HEK293 (cell line): ENCODE measurements at regions not wholly inside any gene's neighbourhood (a gene's known extent, or its start where the extent isn't known, plus 50 kb on each side); places are given as distances from the start of the nearest gene placed in this dataset.
"Not testable (repeated sequence)": the region's sequence is repeated elsewhere in the genome, so short reads cannot be mapped to it uniquely, and the experiment has no call there.

ENCODE experiments used
- CTCF ChIA-PET: fragments of 350-600 bp; formaldehyde crosslinking; extraction: SDS; loops from one replicate; lab custom pipeline; 2021; ENCODE audit warnings: antibody characterized with exemption; lab: Yijun Ruan, JAX
- POLR2A ChIA-PET: fragments of 300-600 bp; formaldehyde crosslinking; extraction: SDS; loops from one replicate; lab custom pipeline; 2020; ENCODE audit warnings: antibody characterized with exemption, inconsistent platforms; lab: Yijun Ruan, JAX
- H3K27ac ChIP-seq: fragments of 200-500 bp; sonication (Bioruptor generic); 2 replicates; pipeline ENCODE4 v1.5.1; 2014; ENCODE audit warnings: low read depth, low read length, control low read depth, inconsistent platforms; ENCODE audit errors: extremely low read depth
- H3K36me3 ChIP-seq, 2 experiments: fragments of 200-500 bp in 1 of 2; sonication (Bioruptor generic) in 1 of 2; 1 replicate in 1 of 2; 2 replicates in 1 of 2; pipeline ENCODE4 v1.5.1; 2014 to 2017; ENCODE audit warnings: inconsistent platforms in 2 of 2, low read length in 2 of 2; ENCODE audit not compliant: control insufficient read depth in 2 of 2, insufficient read depth in 1 of 2
- H3K4me1 ChIP-seq: fragments of 200-500 bp; sonication (Bioruptor generic); 2 replicates; pipeline ENCODE4 v1.5.1; 2014; ENCODE audit warnings: mild to moderate bottlenecking, low read length, inconsistent platforms; ENCODE audit not compliant: control insufficient read depth, insufficient read depth
- H3K4me3 ChIP-seq: 2 replicates; pipeline ENCODE4 v1.5.1; 2011; ENCODE audit warnings: low read depth, mild to moderate bottlenecking, control low read depth, low read length, moderate library complexity
- H3K9me3 ChIP-seq: fragments of 200-500 bp; sonication (Bioruptor generic); 2 replicates; pipeline ENCODE4 v1.5.1; 2014; ENCODE audit warnings: low read depth, low read length, inconsistent platforms; ENCODE audit not compliant: control insufficient read depth, insufficient read depth
- EGR2 ChIP-seq: fragments of 450-650 bp; formaldehyde crosslinking; IDR thresholded peaks from 2 replicates; pipeline ENCODE4 v1.5.1; 2016; ENCODE audit warnings: low read depth, missing biosample characterization, missing genetic modification characterization
- MYNN ChIP-seq: fragments of 450-650 bp; formaldehyde crosslinking; IDR thresholded peaks from 2 replicates; pipeline ENCODE4 v1.5.1; 2016; ENCODE audit warnings: missing biosample characterization, missing genetic modification characterization, borderline replicate concordance
- PRDM1 ChIP-seq: fragments of 450-650 bp; formaldehyde crosslinking; IDR thresholded peaks from 2 replicates; pipeline ENCODE4; 2016; ENCODE audit warnings: missing biosample characterization, missing genetic modification characterization
- RBAK ChIP-seq: fragments of 450-650 bp; formaldehyde crosslinking; IDR thresholded peaks from 2 replicates; pipeline ENCODE4 v1.5.1; 2016; ENCODE audit warnings: missing biosample characterization, missing genetic modification characterization
- SETDB1 ChIP-seq: IDR thresholded peaks from one replicate; pipeline ENCODE4 v1.6.1; 2017; ENCODE audit warnings: mild to moderate bottlenecking, low read length, moderate library complexity, mixed read lengths; ENCODE audit not compliant: insufficient read length
- SP2 ChIP-seq: fragments of 450-650 bp; formaldehyde crosslinking; IDR thresholded peaks from 2 replicates; pipeline ENCODE4 v1.5.1; 2016; ENCODE audit warnings: missing biosample characterization, missing genetic modification characterization
- SP7 ChIP-seq: fragments of 450-650 bp; formaldehyde crosslinking; IDR thresholded peaks from 2 replicates; pipeline ENCODE4 v1.5.1; 2016; ENCODE audit warnings: missing biosample characterization, missing genetic modification characterization
- TRIM28 ChIP-seq: IDR thresholded peaks from 2 replicates; pipeline ENCODE4 v1.6.1; 2011; ENCODE audit warnings: low read length, control low read depth, borderline replicate concordance
- ZBTB17 ChIP-seq: fragments of 450-650 bp; formaldehyde crosslinking; IDR thresholded peaks from 2 replicates; pipeline ENCODE4 v1.5.1; 2016; ENCODE audit warnings: missing biosample characterization, missing genetic modification characterization
- ZIC2 ChIP-seq: fragments of 450-650 bp; formaldehyde crosslinking; IDR thresholded peaks from 2 replicates; pipeline ENCODE4 v1.5.1; 2016; ENCODE audit warnings: missing biosample characterization, missing genetic modification characterization
- ZNF132 ChIP-seq: fragments of 450-650 bp; formaldehyde crosslinking; IDR thresholded peaks from 2 replicates; pipeline ENCODE4 v1.5.1; 2017; ENCODE audit warnings: missing biosample characterization, missing genetic modification characterization, borderline replicate concordance
- ZNF138 ChIP-seq: fragments of 450-650 bp; formaldehyde crosslinking; IDR thresholded peaks from 2 replicates; pipeline ENCODE4 v1.5.1; 2016; ENCODE audit warnings: missing biosample characterization, missing genetic modification characterization, borderline replicate concordance
- ZNF18 ChIP-seq: fragments of 450-650 bp; formaldehyde crosslinking; IDR thresholded peaks from 2 replicates; pipeline ENCODE4 v1.5.1; 2016; ENCODE audit warnings: missing biosample characterization, missing genetic modification characterization
- ZNF19 ChIP-seq: fragments of 450-650 bp; formaldehyde crosslinking; IDR thresholded peaks from 2 replicates; pipeline ENCODE4; 2016; ENCODE audit warnings: missing biosample characterization, missing genetic modification characterization, low read depth
- ZNF221 ChIP-seq: fragments of 450-650 bp; formaldehyde crosslinking; IDR thresholded peaks from 2 replicates; pipeline ENCODE4 v1.5.1; 2017; ENCODE audit warnings: missing biosample characterization, missing genetic modification characterization, borderline replicate concordance
- ZNF24 ChIP-seq: fragments of 450-650 bp; formaldehyde crosslinking; IDR thresholded peaks from 2 replicates; pipeline ENCODE4 v1.5.1; 2016; ENCODE audit warnings: missing biosample characterization, missing genetic modification characterization
- ZNF354C ChIP-seq: fragments of 450-650 bp; formaldehyde crosslinking; IDR thresholded peaks from 2 replicates; pipeline ENCODE4 v1.5.1; 2016; ENCODE audit warnings: missing biosample characterization, missing genetic modification characterization, low read depth, borderline replicate concordance
- ZNF423 ChIP-seq: fragments of 450-650 bp; formaldehyde crosslinking; IDR thresholded peaks from 2 replicates; pipeline ENCODE4 v1.5.1; 2016; ENCODE audit warnings: missing biosample characterization, missing genetic modification characterization
- ZNF488 ChIP-seq: fragments of 450-650 bp; formaldehyde crosslinking; IDR thresholded peaks from 2 replicates; pipeline ENCODE4 v1.5.1; 2016; ENCODE audit warnings: missing biosample characterization, missing genetic modification characterization
- ZNF510 ChIP-seq: fragments of 450-650 bp; formaldehyde crosslinking; IDR thresholded peaks from 2 replicates; pipeline ENCODE4 v1.5.1; 2018; ENCODE audit warnings: mild to moderate bottlenecking, missing genetic modification characterization, missing biosample characterization; ENCODE audit not compliant: insufficient replicate concordance
- ZNF544 ChIP-seq: fragments of 450-650 bp; formaldehyde crosslinking; IDR thresholded peaks from 2 replicates; pipeline ENCODE4 v1.5.0; 2017; ENCODE audit warnings: missing biosample characterization, missing genetic modification characterization
- ZNF580 ChIP-seq: fragments of 450-650 bp; formaldehyde crosslinking; IDR thresholded peaks from 2 replicates; pipeline ENCODE4 v1.5.1; 2016; ENCODE audit warnings: missing biosample characterization, missing genetic modification characterization
- ZNF626 ChIP-seq: fragments of 450-650 bp; sonication (Bioruptor Pico); formaldehyde crosslinking; IDR thresholded peaks from 2 replicates; pipeline ENCODE4 v1.5.1; 2018; ENCODE audit warnings: missing biosample characterization, missing genetic modification characterization, inconsistent platforms
- ZNF639 ChIP-seq: fragments of 450-650 bp; formaldehyde crosslinking; IDR thresholded peaks from 2 replicates; pipeline ENCODE4 v1.5.1; 2016; ENCODE audit warnings: missing biosample characterization, missing genetic modification characterization
- ZNF707 ChIP-seq: fragments of 450-650 bp; formaldehyde crosslinking; IDR thresholded peaks from 2 replicates; pipeline ENCODE4 v1.5.1; 2016; ENCODE audit warnings: missing biosample characterization, missing genetic modification characterization
- ZNF792 ChIP-seq: fragments of 450-650 bp; formaldehyde crosslinking; IDR thresholded peaks from 2 replicates; pipeline ENCODE4 v1.5.1; 2016; ENCODE audit warnings: missing biosample characterization, missing genetic modification characterization

- POLR2A ChIA-PET = interaction anchor here (1.1 kb wide), 1 partner anchor 163 kb away, joined by 3 read pairs; the partner anchor contains the start of gene CCN2
- no peaks in the 10 kb centered on the region for H3K9me3 ChIP-seq
- no peak overlapping the region for H3K4me3 ChIP-seq
- CTCF ChIA-PET = interaction anchor here (1.3 kb wide), 1 partner anchor 165 kb away, joined by 3 read pairs; no protein-coding TSS in a partner anchor
- H3K27ac ChIP-seq = no peak overlapping the region
- no peaks in the 10 kb centered on the region for H3K4me1 ChIP-seq
- TF ChIP-seq ZNF221 (tag by site-specific recombination) = no peak
- no peak for TF ChIP-seq ZNF792
- TF ChIP-seq ZNF707 = no peak
- TF ChIP-seq ZIC2 (tag by site-specific recombination) = no peak
- TF ChIP-seq ZNF580 (tag by site-specific recombination) = no peak
- TF ChIP-seq ZNF138 (tag by site-specific recombination) = no peak
- no peak for TF ChIP-seq ZNF132 (tag by site-specific recombination)
- TF ChIP-seq ZNF18 (tag by site-specific recombination) = no peak
- no peaks in the 10 kb centered on the region for H3K36me3 ChIP-seq
These were observed 163.1 kb upstream of the CCN2 start for GRCh38 chr6:132114201-132114825.

GRCh38 chr6:132109752-132110151, 158.6 kb upstream of the CCN2 start:
- H3K36me3 ChIP-seq, CTCF ChIA-PET, H3K9me3 ChIP-seq, H3K4me1 ChIP-seq, H3K27ac ChIP-seq, POLR2A ChIA-PET, H3K4me3 ChIP-seq: not testable (repeated sequence)
- TF ChIP-seq TRIM28 = peak; percentile 84; the same call in 1 of the 2 replicates
- TF ChIP-seq ZNF626 (tag by site-specific recombination) = peak; percentile 74; the same call in 1 of the 2 replicates
- peak; percentile 54 for TF ChIP-seq ZNF510 (tag by site-specific recombination)
- peak; percentile 97 for TF ChIP-seq SETDB1

GRCh38 chr6:132107896-132108295, 156.7 kb upstream of the CCN2 start:
- peak; percentile 89 for TF ChIP-seq SP7 (tag by site-specific recombination)
- no peak for TF ChIP-seq RBAK (tag by site-specific recombination)
- TF ChIP-seq ZNF544 (tag by site-specific recombination) = no peak
- TF ChIP-seq EGR2 (tag by site-specific recombination) = no peak
- Histone ChIP-seq H3K9me3 (no peaks in the 10 kb centered on the region; the same call in 1 of the 2 replicates), H3K4me1 (no peaks in the 10 kb centered on the region), H3K4me3 (no peak overlapping the region), H3K36me3 (no peaks in the 10 kb centered on the region), H3K27ac (no peak overlapping the region)
- POLR2A ChIA-PET = no interaction called here
- CTCF ChIA-PET = no interaction called here

GRCh38 chr6:132101535-132101934, 150.4 kb upstream of the CCN2 start:
- CTCF ChIA-PET = no interaction called here
- no peak overlapping the region for H3K4me3 ChIP-seq
- no peaks in the 10 kb centered on the region for H3K36me3 ChIP-seq
- no peaks in the 10 kb centered on the region for H3K4me1 ChIP-seq
- H3K27ac ChIP-seq = no peak overlapping the region
- POLR2A ChIA-PET = no interaction called here
- no peaks in the 10 kb centered on the region; the same call in 1 of the 2 replicates for H3K9me3 ChIP-seq
- no peak for TF ChIP-seq ZNF510 (tag by site-specific recombination)
- no peak for TF ChIP-seq ZNF19 (tag by site-specific recombination)
- no peak for TF ChIP-seq PRDM1 (tag by site-specific recombination)
- TF ChIP-seq ZNF423 (tag by site-specific recombination) = no peak
- no peak for TF ChIP-seq ZNF544 (tag by site-specific recombination)
- no peak for TF ChIP-seq SP2 (tag by site-specific recombination)
- TF ChIP-seq ZNF488 (tag by site-specific recombination) = no peak
- TF ChIP-seq MYNN (tag by site-specific recombination) = no peak
- TF ChIP-seq ZNF639 (tag by site-specific recombination) = no peak
- TF ChIP-seq ZNF354C (tag by site-specific recombination) = no peak
- no peak for TF ChIP-seq ZNF24 (tag by site-specific recombination)
- TF ChIP-seq ZBTB17 (tag by site-specific recombination) = no peak
